KG1 (cell line): ENCODE measurements at regions not wholly inside any gene's neighbourhood (a gene's known extent, or its start where the extent isn't known, plus 50 kb on each side); places are given as distances from the start of the nearest gene placed in this dataset.
"Not testable (repeated sequence)": the region's sequence is repeated elsewhere in the genome, so short reads cannot be mapped to it uniquely, and the experiment has no call there.

Source experiments
- DNase-seq: peaks from one replicate; lab custom pipeline; 2025; lab: John Stamatoyannopoulos, UW

DNA sequence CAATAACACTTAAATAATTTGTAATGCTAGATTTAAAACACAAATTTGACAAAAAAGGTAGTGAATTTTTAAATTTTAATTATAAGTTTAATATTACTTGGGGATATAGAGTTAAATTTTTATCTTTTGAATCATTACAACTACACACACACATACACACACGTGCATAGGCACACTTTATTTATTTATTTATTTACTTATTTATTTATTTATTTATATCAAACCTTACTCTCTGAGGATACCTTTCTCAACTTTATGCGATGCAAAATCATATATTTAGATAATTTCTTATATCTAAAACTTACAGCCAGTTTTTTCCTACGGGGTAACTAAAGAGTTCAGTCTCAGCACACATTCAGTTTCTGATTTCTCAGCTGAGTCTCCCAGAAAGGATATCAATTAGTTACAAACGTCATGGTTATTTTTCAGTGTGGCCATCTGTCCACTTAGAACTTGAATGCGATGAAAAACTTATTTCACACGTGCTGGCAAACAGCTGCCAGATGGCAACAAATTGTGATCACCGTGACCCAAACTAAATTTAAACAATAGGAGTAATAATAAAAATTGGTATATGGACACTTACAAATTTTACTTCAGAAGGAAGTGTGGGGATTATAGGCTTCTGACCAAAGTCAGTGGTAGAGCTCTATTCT is 683.1 kb upstream of the PRR20A start:
- no peak for DNase-seq

DNA sequence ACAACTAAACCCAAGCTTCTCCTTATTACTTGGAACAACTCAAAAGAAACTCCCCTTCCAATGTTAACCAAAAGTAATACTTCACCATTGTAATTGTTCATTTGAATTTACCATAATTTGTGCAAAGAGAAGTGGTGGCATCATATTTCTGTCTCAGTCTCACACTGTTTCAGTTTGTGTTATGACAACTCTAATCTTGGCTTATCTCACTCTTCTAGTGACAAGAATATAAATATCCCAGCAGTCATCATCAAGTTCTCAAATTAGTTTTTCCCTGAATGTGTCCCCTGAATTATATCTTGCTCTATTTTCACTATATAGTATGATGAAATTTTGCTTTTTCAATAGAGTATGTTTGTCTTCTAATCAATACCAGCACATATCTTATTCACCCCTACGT is 681.4 kb upstream of the PRR20A start:
- DNase-seq = no peak

DNA sequence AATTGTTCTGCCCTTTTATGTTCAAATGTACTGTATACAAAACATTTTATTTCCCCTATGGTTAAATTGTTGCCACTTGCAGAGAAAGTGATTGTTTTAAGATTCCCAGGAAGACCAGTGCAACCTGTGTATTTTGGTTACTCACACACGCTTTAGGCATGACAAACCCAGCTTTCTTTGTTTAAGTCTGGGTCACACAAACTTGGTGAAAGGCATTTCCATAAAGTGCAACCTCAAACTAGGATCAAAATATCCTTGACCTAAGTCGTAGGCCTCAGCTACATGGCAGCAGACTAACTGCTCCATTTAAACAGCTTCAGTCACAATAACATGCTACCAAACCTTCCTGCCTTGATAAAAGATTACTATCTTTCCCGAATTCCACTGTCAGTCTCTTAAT is 639.0 kb upstream of the PRR20A start:
- no peak for DNase-seq

DNA sequence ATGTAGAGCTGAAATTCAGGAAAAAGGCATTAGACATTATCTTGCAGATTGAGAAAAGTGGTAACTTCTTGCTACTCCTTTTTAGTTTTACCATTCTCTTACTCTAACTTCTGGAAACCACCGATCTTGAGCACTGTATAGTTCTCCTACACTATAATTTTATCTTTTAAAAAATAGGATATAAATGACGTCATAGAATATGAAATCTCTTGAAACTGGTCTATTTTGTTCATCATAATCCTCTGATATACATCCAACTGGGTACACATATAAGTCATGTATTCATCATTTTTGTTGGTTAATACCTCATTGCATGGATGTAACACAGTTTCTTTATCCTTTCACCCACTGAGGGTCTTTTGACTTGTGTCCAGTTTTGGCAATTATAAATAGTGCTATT is 629.9 kb upstream of the PRR20A start:
- DNase-seq = no peak

- not testable (repeated sequence) for DNase-seq
These were observed 628.4 kb upstream of the PRR20A start for GRCh38 chr13:56512336-56512735.

DNA sequence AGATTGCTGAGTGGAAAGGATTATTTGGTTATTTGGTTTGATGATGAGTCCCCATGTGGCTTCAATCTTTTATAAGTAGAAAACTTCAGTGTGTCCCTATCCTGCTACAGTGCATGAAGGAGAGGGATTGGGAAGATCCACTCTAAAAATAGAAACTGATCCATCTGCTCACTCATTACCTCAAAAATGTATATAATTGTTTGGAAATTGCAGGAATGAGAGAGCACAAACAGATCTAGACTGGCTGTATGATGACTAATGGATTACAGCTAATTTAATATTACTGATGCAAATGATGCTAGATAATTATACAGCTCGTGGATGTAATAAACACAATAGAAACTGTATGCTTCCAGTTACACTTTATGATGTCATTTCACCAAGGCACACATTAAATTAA is 625.3 kb upstream of the PRR20A start:
- DNase-seq = no peak

DNA sequence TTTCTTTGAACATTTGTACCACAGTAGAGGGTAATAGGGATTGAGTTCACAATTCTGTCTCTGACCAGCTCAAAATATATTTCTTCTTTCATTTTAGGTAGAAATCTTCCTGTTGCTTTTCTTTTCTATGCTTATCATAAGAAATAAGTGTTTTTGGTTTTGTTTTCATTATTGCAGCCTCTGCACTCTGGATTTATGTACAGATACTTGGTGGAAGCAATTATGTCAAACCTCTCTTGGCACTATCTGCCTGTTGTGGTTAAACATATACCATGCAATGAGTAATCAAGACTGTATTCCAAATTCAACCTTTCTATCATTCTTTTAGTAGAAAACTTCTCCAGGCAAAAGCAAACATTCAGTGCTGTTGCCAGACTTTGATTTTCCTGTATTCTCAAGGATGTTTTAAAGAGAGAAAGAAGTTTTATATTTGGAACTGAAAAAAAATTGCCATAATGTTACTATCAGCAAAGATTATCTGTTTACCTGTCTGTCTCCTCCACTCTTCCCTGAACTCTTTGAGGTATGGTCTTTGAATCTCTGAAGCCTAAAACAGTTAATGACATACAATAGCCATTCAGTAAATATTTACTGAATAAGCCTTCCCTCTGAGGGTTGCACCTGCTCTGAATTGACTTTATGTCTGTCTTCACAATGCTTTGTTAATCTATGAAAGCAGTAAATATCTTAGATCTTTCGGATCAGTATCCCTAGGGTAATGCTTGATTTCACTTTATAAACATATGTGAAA is 612.5 kb upstream of the PRR20A start:
- DNase-seq = no peak

- no peak for DNase-seq
These were observed 610.6 kb upstream of the PRR20A start for GRCh38 chr13:56530096-56530495.

- not testable (repeated sequence) for DNase-seq
These were observed 592.8 kb upstream of the PRR20A start for GRCh38 chr13:56547921-56548320.

- no peak for DNase-seq
These were observed 581.9 kb upstream of the PRR20A start for GRCh38 chr13:56558698-56559320.

DNA sequence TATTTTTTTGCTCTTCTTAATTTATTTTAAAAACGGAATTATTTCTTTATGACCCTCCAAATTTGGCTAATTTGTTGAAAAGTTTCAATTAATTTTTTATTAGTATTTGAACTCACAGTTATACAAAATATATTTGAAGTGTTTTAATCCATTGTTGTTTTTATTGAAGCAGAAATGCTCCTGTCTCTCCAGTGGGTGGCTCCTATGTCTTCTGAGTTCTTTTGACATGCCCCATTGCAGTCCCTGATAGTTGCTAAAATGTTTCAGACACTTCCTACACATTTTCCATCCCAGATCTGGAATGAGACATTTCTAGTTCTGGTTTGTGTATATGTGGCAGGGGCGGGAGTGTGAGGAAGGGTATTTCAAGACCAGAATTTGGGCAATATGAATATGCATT is 579.4 kb upstream of the PRR20A start:
- DNase-seq = no peak

- DNase-seq = no peak
These were observed 577.1 kb upstream of the PRR20A start for GRCh38 chr13:56563663-56564062.

- DNase-seq = no peak
These were observed 553.7 kb upstream of the PRR20A start for GRCh38 chr13:56586976-56587375.

GRCh38 chr13:56615572-56615971 is 525.1 kb upstream of the PRR20A start:
- DNase-seq = no peak

GRCh38 chr13:56622840-56623239 is 517.9 kb upstream of the PRR20A start:
- no peak for DNase-seq

GRCh38 chr13:56628886-56629285 is 511.8 kb upstream of the PRR20A start:
- not testable (repeated sequence) for DNase-seq

DNA sequence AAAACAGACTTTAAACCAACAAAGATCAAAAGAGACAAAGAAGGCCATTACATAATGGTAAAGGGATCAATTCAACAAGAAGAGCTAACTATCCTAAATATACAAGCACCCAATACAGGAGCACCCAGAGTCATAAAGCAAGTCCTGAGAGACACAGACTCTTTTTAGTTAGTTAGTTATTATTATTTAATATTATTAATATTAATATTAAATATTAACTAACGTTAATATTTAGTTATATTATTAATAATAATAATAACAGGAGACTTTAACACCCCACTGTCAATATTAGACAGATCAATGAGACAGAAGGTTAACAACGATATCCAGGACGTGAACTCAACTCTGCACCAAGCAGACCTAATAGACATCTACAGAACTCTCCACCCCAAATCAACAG is 509.7 kb upstream of the PRR20A start:
- not testable (repeated sequence) for DNase-seq

DNA sequence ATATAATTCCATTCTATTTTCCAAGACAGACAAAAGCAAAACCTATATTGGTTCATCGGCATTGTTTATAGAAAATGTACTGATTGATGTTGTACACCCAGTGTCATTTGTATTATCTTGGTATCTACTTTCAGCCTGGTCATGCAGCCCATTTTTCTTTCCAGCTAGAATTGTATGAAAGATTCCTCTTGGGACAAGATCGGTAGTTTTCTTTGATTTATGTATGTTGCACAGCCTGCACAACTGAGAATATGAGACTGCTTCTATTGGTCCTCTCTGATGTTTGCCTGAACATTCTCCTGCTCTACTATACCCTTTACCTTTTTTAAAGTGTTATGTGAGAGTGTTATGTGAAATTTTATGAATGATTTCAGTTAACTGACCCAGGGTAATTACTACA is 487.7 kb upstream of the PRR20A start:
- no peak for DNase-seq

GRCh38 chr13:56659041-56659471 is 481.7 kb upstream of the PRR20A start:
- no peak for DNase-seq

- DNase-seq = no peak
These were observed 470.2 kb upstream of the PRR20A start for GRCh38 chr13:56670563-56670962.

DNA sequence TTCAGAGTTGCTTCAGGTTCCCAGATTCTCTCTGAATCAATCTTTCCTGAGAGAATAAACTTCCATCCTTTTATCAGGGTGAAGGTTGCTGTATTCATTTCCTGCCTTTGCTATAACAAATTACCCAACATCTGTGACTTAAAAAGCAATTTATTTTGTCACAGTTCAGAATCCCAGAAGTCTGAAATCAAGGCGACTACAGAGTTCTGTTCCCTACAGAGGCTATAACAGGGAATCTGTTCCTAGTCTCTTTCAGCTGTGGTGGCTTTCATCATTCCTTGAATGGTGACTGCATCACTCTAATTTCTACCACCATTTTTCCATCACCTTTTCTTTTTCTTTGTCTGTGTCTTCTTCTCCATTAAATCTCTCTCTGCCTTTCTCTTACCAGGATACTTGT is 459.3 kb upstream of the PRR20A start:
- no peak for DNase-seq

DNA sequence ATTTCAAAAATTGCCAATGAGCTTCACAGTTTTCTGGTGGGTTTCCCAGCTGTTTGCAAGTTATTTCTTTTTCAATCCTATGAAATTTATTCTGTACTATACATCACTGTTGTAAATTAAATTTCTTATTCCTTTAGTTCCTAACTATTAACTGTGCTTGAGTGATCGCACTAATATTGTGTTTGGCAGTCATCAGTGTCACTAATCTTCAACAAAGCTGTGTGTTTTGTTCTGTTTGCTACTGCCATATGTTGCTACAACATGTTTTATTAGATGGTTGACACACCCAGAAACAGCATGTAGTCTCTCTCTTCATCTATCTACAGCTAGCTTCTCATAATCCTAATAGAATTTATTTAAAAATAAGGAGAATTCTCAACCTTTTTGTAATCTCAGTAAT is 453.6 kb upstream of the PRR20A start:
- DNase-seq = no peak

GRCh38 chr13:56697011-56697410 is 443.7 kb upstream of the PRR20A start:
- DNase-seq = no peak
